PC-3 (cell line): ENCODE measurements at regions not wholly inside any gene's neighbourhood (a gene's known extent, or its start where the extent isn't known, plus 50 kb on each side); places are given as distances from the start of the nearest gene placed in this dataset.

ENCODE experiments used
- ATAC-seq: fragments of 200-7000 bp; cut with Tn5 transposase; 2 replicates; pipeline ENCODE4 v1.9.1; 2020; ENCODE audit warnings: mild to moderate bottlenecking, moderate library complexity
- BruUV-seq: library from RNA; stranded (reverse); fragments of 400-500 nt; replicated peaks from 2 replicates; lab custom pipeline; 2021; lab: Mats Ljungman, UMichigan
- CTCF ChIA-PET: fragments of 300-600 bp; sonication (Branson Sonifier 250); formaldehyde crosslinking; loops from one replicate; lab custom pipeline; 2022; ENCODE audit warnings: antibody characterized with exemption; lab: Charles Lee
- POLR2A ChIA-PET: fragments of 300-600 bp; sonication (Branson Sonifier 250); formaldehyde crosslinking; loops from one replicate; lab custom pipeline; 2022; ENCODE audit warnings: antibody characterized with exemption; ENCODE audit not compliant: unreplicated experiment; lab: Charles Lee
- DNase-seq: peaks from one replicate; pipeline ENCODE4 v3.0.0-alpha.2; 2015
- H2AFZ ChIP-seq: fragments of 300-600 bp; sonication (generic); 2 replicates; pipeline ENCODE4 v1.6.0; 2016; ENCODE audit warnings: antibody characterized with exemption, low read length
- H3F3A ChIP-seq: fragments of 300-600 bp; sonication (generic); one replicate; pipeline ENCODE4 v1.6.0; 2017; ENCODE audit warnings: antibody characterized with exemption, low read length, control low read depth, mild to moderate bottlenecking; ENCODE audit not compliant: unreplicated experiment
- H3K27ac ChIP-seq: fragments of 300-600 bp; sonication (generic); 2 replicates; pipeline ENCODE4 v1.5.1; 2016; ENCODE audit warnings: mild to moderate bottlenecking, low read length
- H3K27me3 ChIP-seq: fragments of 300-600 bp; sonication (generic); 2 replicates; pipeline ENCODE4 v1.6.1; 2016; ENCODE audit warnings: low read length, mixed read lengths
- H3K36me3 ChIP-seq: fragments of 300-600 bp; sonication (generic); 2 replicates; pipeline ENCODE4 v1.6.1; 2016; ENCODE audit warnings: low read depth, mixed run types, low read length, mixed read lengths
- H3K4me1 ChIP-seq: fragments of 300-600 bp; sonication (generic); 2 replicates; pipeline ENCODE4 v1.5.1; 2016; ENCODE audit warnings: low read length; ENCODE audit not compliant: insufficient read depth
- H3K4me2 ChIP-seq: fragments of 300-600 bp; sonication (generic); 2 replicates; pipeline ENCODE4 v1.6.0; 2016; ENCODE audit warnings: low read length
- H3K4me3 ChIP-seq: fragments of 300-600 bp; sonication (generic); 2 replicates; pipeline ENCODE4 v1.5.1; 2016; ENCODE audit warnings: mild to moderate bottlenecking, low read length, mixed read lengths
- H3K79me2 ChIP-seq: fragments of 300-600 bp; sonication (generic); 2 replicates; pipeline ENCODE4 v1.6.1; 2017; ENCODE audit warnings: low read length, mixed read lengths
- H3K9ac ChIP-seq: fragments of 300-600 bp; sonication (generic); 2 replicates; pipeline ENCODE4 v1.6.0; 2016; ENCODE audit warnings: mild to moderate bottlenecking, low read length
- H3K9me2 ChIP-seq: fragments of 300-600 bp; sonication (generic); replicated peaks from 2 replicates; pipeline ENCODE4 v1.6.1; 2016; ENCODE audit warnings: mixed run types, low read length, mixed read lengths
- H3K9me3 ChIP-seq: fragments of 300-600 bp; sonication (generic); 2 replicates; pipeline ENCODE4 v1.6.1; 2016; ENCODE audit warnings: low read length, mixed read lengths
- H4K20me1 ChIP-seq: fragments of 300-600 bp; sonication (generic); 2 replicates; pipeline ENCODE4 v1.6.1; 2016; ENCODE audit warnings: low read length, mixed read lengths
- EZH2 ChIP-seq: fragments of 300-600 bp; sonication (generic); IDR thresholded peaks from one replicate; pipeline ENCODE4 v1.6.1; 2017; ENCODE audit warnings: antibody characterized with exemption, mild to moderate bottlenecking, low read length; ENCODE audit not compliant: unreplicated experiment
- EZH2phosphoT487 ChIP-seq: fragments of 300-600 bp; sonication (generic); IDR thresholded peaks from 2 replicates; pipeline ENCODE4 v1.6.1; 2018; ENCODE audit warnings: mild to moderate bottlenecking, antibody characterized with exemption, low read length, borderline replicate concordance
- intact Hi-C: fragments of 100-400 bp; cut with micrococcal nuclease; formaldehyde crosslinking; loops from 2 replicates; pipeline ENCODE4 v1.9.0; 2023
- TF ChIP-seq, protein P1 (sequence below): fragments of 300-600 bp; sonication (generic); conservative IDR thresholded peaks from 2 replicates; pipeline ENCODE4 v1.5.1; 2017; ENCODE audit warnings: antibody characterized with exemption, low read depth, mild to moderate bottlenecking, low read length

DNA sequence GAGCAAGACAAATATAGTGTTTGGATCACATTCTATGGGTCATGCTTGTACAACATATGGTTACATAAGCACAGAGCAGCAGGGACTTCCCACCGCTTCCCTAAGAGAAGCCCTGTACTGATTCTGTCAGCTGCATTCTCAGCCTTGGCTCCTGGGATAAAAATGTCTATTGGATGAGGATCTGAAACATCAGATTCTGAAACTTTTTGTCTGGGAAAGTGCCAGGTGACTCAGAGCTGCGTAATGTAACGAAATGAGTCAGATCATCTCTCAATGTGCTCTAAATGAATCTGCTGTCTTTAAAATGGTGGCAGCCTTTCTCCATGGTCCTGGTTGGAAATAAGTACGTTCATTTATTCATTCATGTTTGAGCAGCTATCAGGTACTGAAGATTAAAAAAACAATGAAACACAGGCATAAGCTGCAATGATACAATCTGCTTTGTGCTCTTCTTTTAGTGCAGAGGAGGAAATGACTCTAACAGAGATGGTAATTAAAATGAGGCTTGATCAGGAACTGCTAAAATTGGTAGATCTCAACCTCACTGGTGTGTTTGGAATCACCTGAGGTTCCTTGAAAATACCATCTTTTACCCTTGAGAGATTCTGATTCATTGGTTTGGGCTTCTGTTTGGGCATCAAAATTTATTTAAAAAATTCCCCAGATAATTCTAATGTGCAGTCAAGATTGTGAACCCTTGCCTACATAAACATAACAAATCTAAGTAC is 99.1 kb upstream of the NAP1L1 start:
- peak; percentile 99 for DNase-seq
- TF ChIP-seq EZH2 (no peak), EZH2phosphoT487 (no peak)
- H3K9me2 ChIP-seq = no peaks in the 10 kb centered on the region
- H3K4me3 ChIP-seq = no peak overlapping the region
- H2AFZ ChIP-seq = peak overlapping the region; percentile 75
- H3F3A ChIP-seq = peaks cover 5% of the 10 kb centered on the region
- H3K9ac ChIP-seq = no peak overlapping the region
- no peaks in the 10 kb centered on the region for H4K20me1 ChIP-seq
- H3K4me1 ChIP-seq = peaks cover 15% of the 10 kb centered on the region
- ChIA-PET POLR2A (no interaction called here), CTCF (interaction anchor here (0.6 kb wide), 1 partner anchor 260 kb away, joined by 3 read pairs; no protein-coding TSS in a partner anchor)
- H3K79me2 ChIP-seq = no peaks in the 10 kb centered on the region
- peak overlapping the region; percentile 76 for H3K27ac ChIP-seq
- peak; percentile 95 for ATAC-seq
- no peaks in the 10 kb centered on the region for H3K9me3 ChIP-seq
- intact Hi-C loops = loop anchor here (1.0 kb wide), 1 partner anchor 98 kb away; no protein-coding TSS in a partner anchor
- BruUV-seq = no TSS peak
- no peaks in the 10 kb centered on the region for H3K27me3 ChIP-seq
- H3K4me2 ChIP-seq = peak overlapping the region; percentile 52
- H3K36me3 ChIP-seq = no peaks in the 10 kb centered on the region

DNA sequence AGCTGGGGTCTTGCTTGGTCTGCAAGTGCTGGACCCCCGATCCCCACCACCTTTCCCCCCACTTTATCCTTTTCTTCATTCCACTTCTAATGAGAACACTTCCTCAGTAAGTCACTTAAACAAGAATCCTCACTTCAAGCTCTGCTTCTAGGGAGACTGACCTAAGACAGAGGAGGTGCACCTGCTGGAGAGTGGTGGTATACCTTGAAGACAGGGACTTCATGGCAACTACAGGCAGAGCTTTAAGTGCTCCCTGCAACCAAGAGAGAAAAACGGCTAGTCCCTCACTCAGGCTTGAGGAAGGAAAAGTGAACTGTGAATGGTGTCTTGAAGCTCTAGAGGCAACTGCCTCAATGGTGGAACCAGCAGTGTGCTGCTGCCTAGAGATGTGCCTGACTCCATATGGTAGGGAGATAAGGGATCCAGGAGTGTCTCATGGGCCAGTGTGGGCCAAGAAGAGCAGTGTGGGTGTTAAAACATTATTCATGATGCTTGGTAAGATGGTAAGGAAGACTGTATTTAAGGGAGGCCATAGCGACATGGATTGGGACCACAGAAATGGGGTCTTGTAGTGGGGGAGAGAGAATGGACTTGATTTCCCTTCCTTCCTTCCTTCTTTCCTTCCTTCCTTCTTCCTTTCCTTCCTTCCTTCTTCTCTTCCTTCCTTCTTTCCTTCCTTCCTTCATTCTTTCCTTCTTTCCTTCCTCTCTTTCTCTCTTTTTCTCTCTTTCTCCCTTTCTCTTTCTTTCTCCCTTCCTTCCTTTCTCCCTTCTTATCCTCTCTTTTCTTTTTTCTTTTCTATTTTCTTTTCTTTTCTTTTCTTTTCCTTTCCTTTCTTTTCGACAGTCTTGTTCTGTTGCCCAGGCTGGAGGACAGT is 96.2 kb upstream of the NAP1L1 start:
- intact Hi-C loops = no loop called here
- Histone ChIP-seq H4K20me1 (no peaks in the 10 kb centered on the region), H3K9me3 (no peaks in the 10 kb centered on the region), H3K27me3 (no peaks in the 10 kb centered on the region), H3K4me3 (no peak overlapping the region), H3K36me3 (no peaks in the 10 kb centered on the region), H3K4me1 (peaks cover 15% of the 10 kb centered on the region), H3F3A (peaks cover 5% of the 10 kb centered on the region), H3K4me2 (no peak overlapping the region), H2AFZ (no peak overlapping the region), H3K79me2 (no peaks in the 10 kb centered on the region), H3K9ac (no peak overlapping the region), H3K27ac (no peak overlapping the region), H3K9me2 (no peaks in the 10 kb centered on the region)
- no TSS peak for BruUV-seq
- DNase-seq (no peak), ATAC-seq (no peak)
- CTCF ChIA-PET = no interaction called here
- POLR2A ChIA-PET = no interaction called here
- TF ChIP-seq EZH2phosphoT487 = no peak
- no peak for TF ChIP-seq EZH2
- TF ChIP-seq, protein P1, sequence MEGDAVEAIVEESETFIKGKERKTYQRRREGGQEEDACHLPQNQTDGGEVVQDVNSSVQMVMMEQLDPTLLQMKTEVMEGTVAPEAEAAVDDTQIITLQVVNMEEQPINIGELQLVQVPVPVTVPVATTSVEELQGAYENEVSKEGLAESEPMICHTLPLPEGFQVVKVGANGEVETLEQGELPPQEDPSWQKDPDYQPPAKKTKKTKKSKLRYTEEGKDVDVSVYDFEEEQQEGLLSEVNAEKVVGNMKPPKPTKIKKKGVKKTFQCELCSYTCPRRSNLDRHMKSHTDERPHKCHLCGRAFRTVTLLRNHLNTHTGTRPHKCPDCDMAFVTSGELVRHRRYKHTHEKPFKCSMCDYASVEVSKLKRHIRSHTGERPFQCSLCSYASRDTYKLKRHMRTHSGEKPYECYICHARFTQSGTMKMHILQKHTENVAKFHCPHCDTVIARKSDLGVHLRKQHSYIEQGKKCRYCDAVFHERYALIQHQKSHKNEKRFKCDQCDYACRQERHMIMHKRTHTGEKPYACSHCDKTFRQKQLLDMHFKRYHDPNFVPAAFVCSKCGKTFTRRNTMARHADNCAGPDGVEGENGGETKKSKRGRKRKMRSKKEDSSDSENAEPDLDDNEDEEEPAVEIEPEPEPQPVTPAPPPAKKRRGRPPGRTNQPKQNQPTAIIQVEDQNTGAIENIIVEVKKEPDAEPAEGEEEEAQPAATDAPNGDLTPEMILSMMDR = no peak

DNA sequence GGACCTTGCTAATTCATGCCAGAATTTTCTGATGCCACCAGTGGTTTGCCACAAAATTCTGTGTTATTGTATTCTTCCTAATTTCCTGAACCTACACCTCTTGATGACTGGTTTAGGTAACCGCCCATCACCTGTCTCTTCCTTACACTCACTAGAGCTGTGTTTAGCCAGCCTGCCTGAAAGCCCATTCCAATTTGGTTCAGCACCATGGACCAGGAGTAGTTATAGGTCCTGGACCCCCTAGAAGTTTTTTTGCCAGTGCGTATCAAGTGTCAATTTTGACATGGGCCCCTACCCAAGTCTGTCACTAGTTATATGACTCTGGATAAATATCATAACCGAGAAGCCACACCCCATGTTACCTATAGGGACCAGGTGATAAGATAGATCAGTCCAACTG is 94.0 kb upstream of the NAP1L1 start:
- intact Hi-C loops = no loop called here
- BruUV-seq = no TSS peak
- Histone ChIP-seq H3K9me2 (no peaks in the 10 kb centered on the region), H3K9me3 (no peaks in the 10 kb centered on the region), H3K27me3 (no peaks in the 10 kb centered on the region), H3K36me3 (no peaks in the 10 kb centered on the region), H3F3A (peaks cover 5% of the 10 kb centered on the region), H4K20me1 (no peaks in the 10 kb centered on the region), H3K79me2 (no peaks in the 10 kb centered on the region), H3K4me1 (peaks cover 10% of the 10 kb centered on the region), H3K27ac (no peak overlapping the region), H2AFZ (no peak overlapping the region), H3K9ac (no peak overlapping the region), H3K4me3 (no peak overlapping the region), H3K4me2 (no peak overlapping the region)
- TF ChIP-seq, protein P1 = no peak
- TF ChIP-seq EZH2 = no peak
- TF ChIP-seq EZH2phosphoT487 = no peak
- POLR2A ChIA-PET = no interaction called here
- CTCF ChIA-PET = no interaction called here
- DNase-seq (no peak), ATAC-seq (no peak)
